GM21360 (cell line): ENCODE measurements at regions not wholly inside any gene's neighbourhood (a gene's known extent, or its start where the extent isn't known, plus 50 kb on each side); places are given as distances from the start of the nearest gene placed in this dataset.
"Not testable (repeated sequence)": the region's sequence is repeated elsewhere in the genome, so short reads cannot be mapped to it uniquely, and the experiment has no call there.

Experiments
- ATAC-seq: cut with Tn5 transposase; IDR thresholded peaks from one replicate; pipeline ENCODE4 v1.9.1; 2021; ENCODE audit warnings: mild to moderate bottlenecking, moderate library complexity; ENCODE audit not compliant: unreplicated experiment

GRCh38 chr4:138861135-138861534 lies 154.4 kb upstream of the NOCT start:
- no peak for ATAC-seq

DNA sequence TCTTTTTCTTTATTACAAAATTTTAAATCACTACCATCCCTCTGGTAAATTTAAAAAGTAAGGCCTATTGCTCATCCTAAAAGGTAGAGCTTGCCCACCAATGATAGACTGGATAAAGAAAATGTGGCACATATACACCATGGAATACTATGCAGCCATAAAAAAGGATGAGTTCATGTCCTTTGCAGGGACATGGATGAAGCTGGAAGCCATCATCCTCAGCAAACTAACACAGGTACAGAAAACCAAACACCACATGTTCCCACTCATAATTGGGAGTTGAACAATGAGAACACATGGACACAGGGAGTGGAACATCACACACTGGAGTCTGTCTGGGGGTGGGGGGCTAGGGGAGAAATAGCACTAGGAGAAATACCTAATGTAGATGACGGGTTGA lies 155.2 kb upstream of the NOCT start:
- ATAC-seq: not testable (repeated sequence)

- ATAC-seq: no peak
These were observed 156.3 kb upstream of the NOCT start for GRCh38 chr4:138859254-138859653.

GRCh38 chr4:138858419-138858818 lies 157.2 kb upstream of the NOCT start:
- ATAC-seq: no peak

DNA sequence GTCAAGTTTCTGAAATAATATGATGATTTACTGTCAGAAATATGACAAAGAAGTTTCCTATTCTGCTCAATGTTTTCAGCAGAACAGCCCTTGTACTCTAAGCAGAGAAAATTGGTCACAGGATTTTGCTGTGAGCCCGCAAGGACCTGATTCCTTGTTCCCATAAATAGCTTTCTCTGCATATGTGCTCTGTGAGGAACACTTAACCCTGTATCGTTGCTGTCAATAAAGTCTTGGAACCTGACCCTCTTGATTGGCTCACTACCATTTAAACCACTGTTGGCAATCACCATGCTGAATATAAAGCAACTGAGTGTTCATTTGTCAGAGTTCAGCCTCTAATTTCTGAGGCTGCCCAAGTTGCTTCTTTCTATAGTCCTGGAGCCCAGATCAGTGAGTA lies 158.2 kb upstream of the NOCT start:
- no peak for ATAC-seq

GRCh38 chr4:138852681-138853080 lies 162.9 kb upstream of the NOCT start:
- no peak for ATAC-seq

GRCh38 chr4:138851391-138852335 lies 163.9 kb upstream of the NOCT start:
- ATAC-seq: no peak

DNA sequence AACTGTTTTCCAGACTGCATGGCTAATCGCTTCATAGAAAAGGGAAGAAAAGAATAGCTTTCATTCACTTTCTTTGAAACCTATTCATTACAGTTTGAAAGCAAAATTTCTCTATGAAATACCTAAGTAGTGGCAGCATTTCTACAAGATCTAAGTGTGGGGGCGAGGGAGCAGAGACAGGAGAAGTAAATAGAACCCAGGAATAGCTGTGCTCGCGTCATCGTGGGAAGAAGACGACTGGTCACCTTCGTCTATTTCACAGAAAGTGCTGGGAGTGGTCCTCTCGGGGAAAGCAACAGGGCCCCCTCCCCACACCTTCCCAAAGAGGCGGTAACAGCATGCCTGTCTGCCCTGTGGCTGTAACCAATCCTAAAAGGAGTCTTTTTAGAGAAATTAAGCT lies 169.9 kb upstream of the NOCT start:
- no peak for ATAC-seq

DNA sequence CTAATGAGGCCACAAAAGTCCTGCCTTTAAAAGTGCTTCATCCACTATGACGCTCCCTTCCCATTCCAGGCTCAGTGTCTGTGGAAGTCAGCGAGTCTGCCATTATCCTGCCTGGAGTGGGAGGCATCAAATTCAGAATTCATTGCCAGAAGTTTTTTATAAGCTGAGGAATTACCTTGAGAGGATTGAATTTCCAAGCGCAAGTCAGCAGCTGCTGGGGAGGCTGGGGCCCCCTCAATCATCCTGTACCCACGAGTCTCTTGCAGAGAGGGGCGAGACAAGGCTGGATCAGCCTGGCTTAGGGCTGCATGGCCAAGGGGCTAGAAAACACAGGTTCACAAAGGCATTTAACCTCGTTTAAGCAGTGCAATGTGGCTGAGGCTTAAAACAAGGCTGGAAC lies 170.5 kb upstream of the NOCT start:
- no peak for ATAC-seq

GRCh38 chr4:138843616-138844015 lies 172.0 kb upstream of the NOCT start:
- no peak for ATAC-seq

GRCh38 chr4:138841343-138841742 lies 174.2 kb upstream of the NOCT start:
- ATAC-seq: no peak

- no peak for ATAC-seq
These were observed 177.3 kb upstream of the NOCT start for GRCh38 chr4:138838251-138838650.

GRCh38 chr4:138835832-138836533 lies 179.6 kb upstream of the NOCT start:
- no peak for ATAC-seq

DNA sequence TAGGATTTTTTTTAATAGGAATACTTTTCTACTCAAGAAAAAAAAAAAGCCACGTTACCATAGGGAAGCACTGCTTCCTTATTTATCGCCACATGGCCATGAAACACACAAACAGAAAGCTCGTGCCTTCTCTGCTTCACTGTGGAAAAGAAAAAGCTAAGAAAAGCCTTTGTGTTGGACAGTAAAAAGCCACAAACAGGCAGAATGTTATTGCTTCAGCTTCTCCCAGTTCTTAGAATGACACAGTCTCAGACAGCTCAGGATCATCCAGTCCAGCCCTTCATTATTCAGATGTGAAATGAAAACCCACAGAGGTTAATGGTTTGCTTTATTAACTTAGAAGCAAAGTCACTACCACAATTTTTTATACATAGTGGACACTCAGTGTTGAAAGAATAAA lies 181.6 kb upstream of the NOCT start:
- ATAC-seq: no peak

DNA sequence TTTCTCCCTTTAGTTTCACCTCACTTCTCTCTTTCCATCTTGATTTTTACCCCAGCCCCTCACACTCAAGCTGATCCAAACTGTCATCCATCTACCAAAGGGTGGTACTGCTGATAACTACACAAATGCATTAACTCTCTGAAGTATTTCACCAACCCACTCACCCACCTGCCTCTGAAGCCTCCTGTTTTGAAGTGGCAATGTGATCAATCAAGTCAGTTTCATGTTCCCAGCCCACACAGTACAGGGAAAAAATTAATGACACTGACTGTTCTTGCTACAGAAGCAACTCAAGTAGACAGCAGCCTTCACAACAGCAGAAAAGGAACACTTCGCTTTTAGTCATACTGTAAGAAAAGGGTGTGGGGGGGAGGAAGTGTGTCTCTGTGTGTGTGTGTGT lies 183.0 kb upstream of the NOCT start:
- no peak for ATAC-seq

DNA sequence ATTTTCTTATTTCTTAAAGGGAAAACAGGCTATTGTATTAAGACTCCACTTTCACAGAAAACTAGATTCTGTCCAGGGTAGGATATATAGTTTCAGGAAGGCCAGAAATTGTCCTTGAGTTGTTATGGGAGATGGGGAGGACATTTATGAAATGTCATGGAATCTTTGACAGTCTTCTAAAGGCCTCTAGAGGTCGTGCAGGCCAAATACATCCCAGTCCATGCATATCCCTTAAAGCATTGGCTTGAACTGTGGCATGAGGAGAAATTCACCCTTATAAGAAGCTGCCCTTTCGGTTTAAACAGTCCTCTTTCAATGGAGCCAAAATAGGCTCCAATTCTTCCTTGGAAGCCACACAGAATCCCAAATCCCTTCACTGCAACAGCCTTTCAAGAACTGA lies 183.6 kb upstream of the NOCT start:
- ATAC-seq: no peak

DNA sequence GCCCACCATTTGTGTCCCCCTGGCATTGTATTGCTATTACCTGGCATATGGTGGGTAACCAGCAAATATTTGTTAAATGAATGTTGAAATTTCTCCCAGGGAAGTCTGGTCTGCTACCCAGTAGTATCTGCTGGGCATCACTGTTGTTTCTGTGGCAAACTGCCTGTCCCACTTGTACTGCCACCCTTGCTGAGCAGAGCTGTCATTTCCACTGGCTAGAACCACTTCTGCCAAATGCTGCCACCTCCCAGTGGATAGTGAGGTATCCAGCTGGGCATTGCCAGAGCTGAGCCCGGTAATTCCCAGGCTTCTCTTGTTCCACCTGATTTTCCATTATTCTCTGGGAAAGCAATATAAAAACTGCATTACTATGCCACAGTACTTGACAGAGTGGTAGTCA lies 186.7 kb upstream of the NOCT start:
- no peak for ATAC-seq

DNA sequence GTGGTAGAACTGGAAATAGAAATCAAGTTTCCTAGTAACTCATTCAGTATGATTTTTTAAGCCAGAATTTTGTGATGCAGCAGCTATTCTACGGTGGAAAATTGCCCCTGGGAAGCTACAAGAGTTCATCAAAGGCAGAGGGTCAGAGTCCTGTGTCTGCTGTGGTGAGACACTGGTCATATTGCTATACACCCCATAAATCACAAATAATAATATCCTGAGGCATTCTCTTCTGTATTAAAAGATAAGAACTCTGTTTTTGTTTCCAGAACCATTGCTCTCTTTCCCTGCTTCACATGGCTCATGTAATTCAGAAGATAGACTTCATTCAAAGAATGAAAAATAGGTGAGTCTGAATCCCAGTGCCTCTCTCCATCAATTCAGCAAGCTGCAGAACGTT lies 188.8 kb upstream of the NOCT start:
- no peak for ATAC-seq

- ATAC-seq: no peak
These were observed 189.3 kb upstream of the NOCT start for GRCh38 chr4:138826322-138826721.

- no peak for ATAC-seq
These were observed 194.2 kb upstream of the NOCT start for GRCh38 chr4:138821331-138821730.

DNA sequence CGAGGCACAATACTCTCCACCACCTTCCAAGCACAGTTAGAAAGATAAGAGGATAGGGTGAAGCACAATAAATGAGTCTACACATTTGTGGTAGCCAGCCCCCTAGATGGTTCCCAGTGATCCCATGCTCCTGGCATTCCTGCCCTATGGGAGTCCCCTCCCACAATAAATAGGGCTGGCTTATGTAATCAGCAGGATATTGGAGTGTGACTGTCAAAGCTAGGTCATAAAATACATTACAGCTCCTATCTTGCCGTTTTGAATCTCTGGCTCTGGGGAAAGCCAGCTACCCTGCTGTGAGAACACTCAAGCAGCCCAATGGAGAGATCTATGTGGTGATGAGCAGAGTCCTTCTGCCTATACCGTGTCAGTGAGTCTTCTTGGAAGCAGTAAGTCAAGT lies 198.7 kb upstream of the NOCT start:
- no peak for ATAC-seq

DNA sequence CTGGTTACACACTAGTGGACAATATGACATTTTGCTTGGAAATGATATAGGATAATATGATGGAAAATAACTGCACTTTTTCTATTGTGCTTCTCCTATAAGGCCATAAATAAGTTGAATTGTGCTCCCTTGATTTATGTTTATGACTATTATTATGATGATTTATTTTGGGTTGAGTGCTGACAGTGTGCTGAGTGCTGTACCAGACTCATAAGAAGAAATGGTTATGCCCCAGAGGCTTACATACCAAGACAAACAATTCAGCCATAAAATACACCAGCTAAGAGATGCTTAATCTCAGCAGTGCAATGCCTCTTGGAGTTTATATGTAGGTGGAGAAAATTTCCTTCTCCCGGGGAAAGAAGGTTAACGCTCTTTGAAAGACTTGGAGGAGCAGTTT lies 199.8 kb upstream of the NOCT start:
- no peak for ATAC-seq
